ENCODE measurements at regions not wholly inside any gene's neighbourhood (a gene's known extent, or its start where the extent isn't known, plus 50 kb on each side); places are given as distances from the start of the nearest gene placed in this dataset.
A peak's percentile ranks its signal among the peaks of the same experiment; 100 is the strongest.

DNA sequence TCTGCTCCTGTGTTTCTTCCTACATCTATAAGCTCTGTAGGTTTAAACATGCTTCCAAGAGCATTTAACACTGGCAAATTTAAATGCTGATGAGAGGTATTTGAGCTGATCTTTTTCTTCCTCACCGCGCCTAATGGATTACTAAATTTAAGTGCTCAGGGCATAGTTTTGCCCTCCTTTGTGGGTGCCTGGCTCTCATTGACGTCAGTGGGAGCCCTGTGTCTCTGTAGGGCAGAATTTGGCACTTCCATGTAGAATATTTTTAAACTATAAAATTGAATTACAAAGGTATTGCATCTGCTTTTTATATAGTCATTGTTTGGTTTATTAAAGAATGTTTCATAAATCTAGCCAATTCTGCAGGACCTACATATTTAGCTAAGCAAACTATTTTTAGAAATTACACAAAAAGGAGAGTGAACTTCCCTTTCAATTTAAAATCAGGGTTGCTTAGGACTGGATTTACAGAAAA is 444.8 kb downstream of the AEBP2 start:
- WGBS, 2 experiments (ENCODE audit: extremely low coverage in 2 of 2, insufficient read length in 1 of 2), result no CpG with 5 or more reads among the region's 3 CpGs
- no peak overlapping the region for H3K23ac ChIP-seq (ENCODE audit: low read depth, low read length)
- no peak overlapping the region for H3K4ac ChIP-seq (ENCODE audit: low read depth, low read length)
- no peak overlapping the region for H3K14ac ChIP-seq (replicated peaks; ENCODE audit: low read depth, low read length)
- intact Hi-C loops (cut with micrococcal nuclease), result no loop called here
- H2BK5ac ChIP-seq (ENCODE audit: low read depth, low read length, poor library complexity, severe bottlenecking), result no peak overlapping the region
- no peak overlapping the region for H2AFZ ChIP-seq (replicated peaks; ENCODE audit: low read length, poor library complexity)
- no peak overlapping the region for H2AK9ac ChIP-seq (replicated peaks; ENCODE audit: low read depth, low read length, poor library complexity)
- no peak overlapping the region for H2BK15ac ChIP-seq (ENCODE audit: low read depth, low read length)
- no peak overlapping the region for H2BK20ac ChIP-seq (ENCODE audit: low read depth, low read length)
- no peak overlapping the region for H3K4me3 ChIP-seq (ENCODE audit: insufficient read depth, low read depth, low read length)
- H4K20me1 ChIP-seq (ENCODE audit: insufficient read depth, low read length), result no peaks in the 10 kb centered on the region
- no peak overlapping the region for H4K5ac ChIP-seq (ENCODE audit: low read depth, low read length)
- H2AK5ac ChIP-seq (ENCODE audit: low read depth, low read length), result no peak overlapping the region
- ChIA-PET POLR2A (ENCODE audit: unreplicated experiment) (interaction anchor here (0.6 kb wide), 1 partner anchor 242 kb away, joined by 3 read pairs; no protein-coding TSS in a partner anchor), CTCF (no interaction called here)
- no peak overlapping the region for H3K9ac ChIP-seq (ENCODE audit: low read depth, low read length)
- no TSS peak for BruUV-seq (replicated peaks)
- H3K4me2 ChIP-seq (ENCODE audit: low read depth, low read length), result no peak overlapping the region
- no peak overlapping the region for H3K56ac ChIP-seq (ENCODE audit: extremely low read depth, insufficient read depth, low read length)
- no peak overlapping the region for H3K27ac ChIP-seq (ENCODE audit: insufficient read depth, low read length)
- peaks cover 5% of the 10 kb centered on the region; the same call in 1 of the 2 replicates for H3K4me1 ChIP-seq (ENCODE audit: control insufficient read depth, insufficient read depth, low read length)
- no peaks in the 10 kb centered on the region for H3K9me1 ChIP-seq (ENCODE audit: insufficient read depth, low read length)
- no peaks in the 10 kb centered on the region for H3K36me3 ChIP-seq (ENCODE audit: control insufficient read depth, insufficient read depth, low read length)
- no peak overlapping the region for H4K91ac ChIP-seq (ENCODE audit: insufficient read depth, low read depth, low read length)
- in situ Hi-C loops (cut with MboI; ENCODE audit: low sequenced_read_pairs), result no loop called here
- peak overlapping the region; percentile 52; the same call in 1 of the 2 replicates for H3K18ac ChIP-seq (ENCODE audit: low read depth, low read length)
- no peaks in the 10 kb centered on the region for H3K9me3 ChIP-seq (ENCODE audit: control insufficient read depth, insufficient read depth, low read length)
- DNase-seq, result no peak
- TF ChIP-seq RCOR1 (IDR thresholded peaks at IDR 0.05; ENCODE audit: insufficient replicate concordance, low read length), result no peak
- no peak overlapping the region for H2BK120ac ChIP-seq (ENCODE audit: low read depth, low read length)
- no peaks in the 10 kb centered on the region for H3K79me1 ChIP-seq (ENCODE audit: low read depth in 1 of 2, low read length in 2 of 2)
- dilution Hi-C loops (cut with HindIII; ENCODE audit: low sequenced_read_pairs, unreplicated experiment), result no loop called here
- no peaks in the 10 kb centered on the region for H3K27me3 ChIP-seq (ENCODE audit: control insufficient read depth, insufficient read depth, low read length)
- no peak overlapping the region for H4K8ac ChIP-seq (ENCODE audit: low read depth in 2 of 2, low read length in 2 of 2)
- no peak for ATAC-seq (ENCODE audit: low read depth)
